Nephron progenitor cell (in vitro differentiated cells): ENCODE measurements at regions not wholly inside any gene's neighbourhood (a gene's known extent, or its start where the extent isn't known, plus 50 kb on each side); places are given as distances from the start of the nearest gene placed in this dataset.

Experiments used
- DNase-seq: peaks from one replicate; pipeline ENCODE4 v3.0.0; 2021
- H3K27ac Mint-ChIP-seq: 2 replicates; pipeline ENCODE4 v1.8.0; 2021; ENCODE audit warnings: mild to moderate bottlenecking, moderate library complexity, mixed read lengths
- H3K27me3 Mint-ChIP-seq: 2 replicates; pipeline ENCODE4 v1.8.0; 2021; ENCODE audit warnings: mild to moderate bottlenecking, low read depth, mixed read lengths; ENCODE audit not compliant: poor library complexity
- H3K36me3 Mint-ChIP-seq: 2 replicates; pipeline ENCODE4 v1.8.0; 2021; ENCODE audit warnings: low read depth, mixed read lengths
- H3K4me1 Mint-ChIP-seq: 2 replicates; pipeline ENCODE4 v1.8.0; 2021; ENCODE audit warnings: mixed read lengths
- H3K4me3 Mint-ChIP-seq: 2 replicates; pipeline ENCODE4 v1.8.0; 2021; ENCODE audit warnings: mild to moderate bottlenecking, moderate library complexity, mixed read lengths
- H3K9me3 Mint-ChIP-seq: 2 replicates; pipeline ENCODE4 v1.8.0; 2021; ENCODE audit warnings: mild to moderate bottlenecking, moderate library complexity, mixed read lengths
- CTCF ChIP-seq: fragments of 200-600 bp; sonication (generic); IDR thresholded peaks from 2 replicates; pipeline ENCODE4 v1.5.0; 2021; ENCODE audit warnings: antibody characterized with exemption

- Mint-ChIP-seq H3K9me3 (peaks cover 24% of the 10 kb centered on the region), H3K4me1 (no peaks in the 10 kb centered on the region), H3K4me3 (no peak overlapping the region), H3K27ac (no peak overlapping the region), H3K27me3 (peaks cover 4% of the 10 kb centered on the region), H3K36me3 (peaks cover 5% of the 10 kb centered on the region)
- DNase-seq = no peak
- TF ChIP-seq CTCF = no peak
These were observed 158.9 kb upstream of the TMEM106B start for GRCh38 chr7:12052211-12052610.

- H3K9me3 Mint-ChIP-seq = peaks cover 34% of the 10 kb centered on the region
- H3K27me3 Mint-ChIP-seq = peaks cover 4% of the 10 kb centered on the region
- no peaks in the 10 kb centered on the region for H3K4me1 Mint-ChIP-seq
- no peak overlapping the region for H3K27ac Mint-ChIP-seq
- no peak overlapping the region for H3K4me3 Mint-ChIP-seq
- no peak for TF ChIP-seq CTCF
- peaks cover 5% of the 10 kb centered on the region for H3K36me3 Mint-ChIP-seq
- no peak for DNase-seq
These were observed 157.5 kb upstream of the TMEM106B start for GRCh38 chr7:12053561-12053960.

- no peak for DNase-seq
- Mint-ChIP-seq H3K27ac (no peak overlapping the region), H3K4me1 (no peaks in the 10 kb centered on the region), H3K4me3 (no peak overlapping the region), H3K27me3 (peaks cover 4% of the 10 kb centered on the region), H3K36me3 (peaks cover 5% of the 10 kb centered on the region), H3K9me3 (peaks cover 34% of the 10 kb centered on the region)
- no peak for TF ChIP-seq CTCF
These were observed 156.3 kb upstream of the TMEM106B start for GRCh38 chr7:12054830-12055229.

- peaks cover 32% of the 10 kb centered on the region for H3K9me3 Mint-ChIP-seq
- H3K4me3 Mint-ChIP-seq = no peak overlapping the region
- DNase-seq = no peak
- TF ChIP-seq CTCF = no peak
- no peak overlapping the region for H3K27ac Mint-ChIP-seq
- H3K27me3 Mint-ChIP-seq = peaks cover 2% of the 10 kb centered on the region
- H3K4me1 Mint-ChIP-seq = no peaks in the 10 kb centered on the region
- H3K36me3 Mint-ChIP-seq = peaks cover 5% of the 10 kb centered on the region
These were observed 154.7 kb upstream of the TMEM106B start for GRCh38 chr7:12056381-12056780.

- Mint-ChIP-seq H3K27me3 (no peaks in the 10 kb centered on the region), H3K36me3 (peaks cover 5% of the 10 kb centered on the region), H3K9me3 (peaks cover 30% of the 10 kb centered on the region), H3K4me3 (no peak overlapping the region), H3K27ac (no peak overlapping the region), H3K4me1 (no peaks in the 10 kb centered on the region)
- no peak for DNase-seq
- TF ChIP-seq CTCF = no peak
These were observed 154.1 kb upstream of the TMEM106B start for GRCh38 chr7:12056977-12057376.

- H3K27me3 Mint-ChIP-seq = no peaks in the 10 kb centered on the region
- H3K9me3 Mint-ChIP-seq = peaks cover 12% of the 10 kb centered on the region
- no peaks in the 10 kb centered on the region for H3K36me3 Mint-ChIP-seq
- no peak overlapping the region for H3K4me3 Mint-ChIP-seq
- DNase-seq = no peak
- no peaks in the 10 kb centered on the region for H3K4me1 Mint-ChIP-seq
- H3K27ac Mint-ChIP-seq = no peak overlapping the region
- no peak for TF ChIP-seq CTCF
These were observed 149.0 kb upstream of the TMEM106B start for GRCh38 chr7:12062062-12062461.
